A673 (cell line): ENCODE measurements at regions not wholly inside any gene's neighbourhood (a gene's known extent, or its start where the extent isn't known, plus 50 kb on each side); places are given as distances from the start of the nearest gene placed in this dataset.

Experiments
- EZH2 ChIP-seq: fragments of 200-600 bp; sonication (generic); IDR thresholded peaks from 2 replicates; pipeline ENCODE4 v1.6.1; 2017; ENCODE audit warnings: borderline replicate concordance, low read depth, mild to moderate bottlenecking, mixed read lengths, antibody characterized with exemption, low read length; ENCODE audit not compliant: poor library complexity, severe bottlenecking
- TF ChIP-seq, protein P1 (sequence below): fragments of 300-800, 200-600 bp; sonication (generic); conservative IDR thresholded peaks from 2 replicates; pipeline ENCODE4 v1.5.1; 2017; ENCODE audit warnings: low read depth, mild to moderate bottlenecking, antibody characterized with exemption, low read length, moderate library complexity, mixed read lengths

DNA sequence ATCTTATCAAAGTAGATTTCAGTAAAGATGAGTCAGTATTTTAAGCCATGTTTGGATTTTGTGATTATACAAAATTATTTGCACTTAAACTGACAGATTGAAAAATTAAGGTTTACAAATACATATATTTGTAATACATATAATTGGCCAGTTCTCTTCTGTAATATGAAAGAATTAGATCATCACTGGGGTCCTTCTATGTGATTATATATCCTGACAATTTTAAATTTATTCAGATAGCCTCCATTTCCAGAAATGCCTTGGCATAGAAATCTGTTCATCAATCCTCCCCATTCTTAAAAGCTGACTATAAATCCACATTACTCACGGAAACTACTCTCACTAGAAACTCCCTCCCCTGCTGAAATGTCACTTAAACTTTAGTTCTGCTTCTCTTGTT lies 280.4 kb upstream of the ANXA10 start:
- TF ChIP-seq, protein P1, sequence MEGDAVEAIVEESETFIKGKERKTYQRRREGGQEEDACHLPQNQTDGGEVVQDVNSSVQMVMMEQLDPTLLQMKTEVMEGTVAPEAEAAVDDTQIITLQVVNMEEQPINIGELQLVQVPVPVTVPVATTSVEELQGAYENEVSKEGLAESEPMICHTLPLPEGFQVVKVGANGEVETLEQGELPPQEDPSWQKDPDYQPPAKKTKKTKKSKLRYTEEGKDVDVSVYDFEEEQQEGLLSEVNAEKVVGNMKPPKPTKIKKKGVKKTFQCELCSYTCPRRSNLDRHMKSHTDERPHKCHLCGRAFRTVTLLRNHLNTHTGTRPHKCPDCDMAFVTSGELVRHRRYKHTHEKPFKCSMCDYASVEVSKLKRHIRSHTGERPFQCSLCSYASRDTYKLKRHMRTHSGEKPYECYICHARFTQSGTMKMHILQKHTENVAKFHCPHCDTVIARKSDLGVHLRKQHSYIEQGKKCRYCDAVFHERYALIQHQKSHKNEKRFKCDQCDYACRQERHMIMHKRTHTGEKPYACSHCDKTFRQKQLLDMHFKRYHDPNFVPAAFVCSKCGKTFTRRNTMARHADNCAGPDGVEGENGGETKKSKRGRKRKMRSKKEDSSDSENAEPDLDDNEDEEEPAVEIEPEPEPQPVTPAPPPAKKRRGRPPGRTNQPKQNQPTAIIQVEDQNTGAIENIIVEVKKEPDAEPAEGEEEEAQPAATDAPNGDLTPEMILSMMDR: no peak
- no peak for TF ChIP-seq EZH2
